OCI-LY1 (cell line): ENCODE measurements at regions not wholly inside any gene's neighbourhood (a gene's known extent, or its start where the extent isn't known, plus 50 kb on each side); places are given as distances from the start of the nearest gene placed in this dataset.

Experiments used
- H2AFZ ChIP-seq: fragments of 200-600 bp; sonication (generic), shearing (Covaris generic); 2 replicates; pipeline ENCODE4 v1.6.0; 2014; ENCODE audit warnings: antibody characterized with exemption, mild to moderate bottlenecking, low read length
- H3F3A ChIP-seq: fragments of 200-600 bp; sonication (generic), shearing (Covaris generic); 2 replicates; pipeline ENCODE4 v1.6.0; 2014; ENCODE audit warnings: mild to moderate bottlenecking, antibody characterized with exemption, low read length, moderate library complexity; ENCODE audit not compliant: insufficient read depth
- H3K27ac ChIP-seq: fragments of 200-600 bp; sonication (generic); 2 replicates; pipeline ENCODE4 v1.5.1; 2014; ENCODE audit warnings: low read length, mixed run types, mild to moderate bottlenecking, low read depth; ENCODE audit not compliant: poor library complexity, severe bottlenecking
- H3K27me3 ChIP-seq: fragments of 200-600 bp; sonication (generic); 2 replicates; pipeline ENCODE4 v1.6.0; 2014; ENCODE audit warnings: antibody characterized with exemption, mild to moderate bottlenecking, low read length, moderate library complexity; ENCODE audit not compliant: insufficient read depth
- H3K36me3 ChIP-seq: fragments of 200-600 bp; sonication (generic); 2 replicates; pipeline ENCODE4 v1.6.1; 2014; ENCODE audit warnings: mild to moderate bottlenecking, antibody characterized with exemption, low read length, moderate library complexity, mixed read lengths; ENCODE audit not compliant: insufficient read depth
- H3K4me1 ChIP-seq: fragments of 200-600 bp; sonication (generic); 2 replicates; pipeline ENCODE4 v1.5.1; 2014; ENCODE audit warnings: mild to moderate bottlenecking, low read length, moderate library complexity; ENCODE audit not compliant: insufficient read depth, severe bottlenecking
- H3K4me2 ChIP-seq: fragments of 200-600 bp; sonication (generic), shearing (Covaris generic); 2 replicates; pipeline ENCODE4 v1.6.1; 2014; ENCODE audit warnings: low read length
- H3K4me3 ChIP-seq: fragments of 200-600 bp; sonication (generic); 2 replicates; pipeline ENCODE4 v1.5.1; 2014; ENCODE audit warnings: low read length, low read depth, mild to moderate bottlenecking, mixed read lengths; ENCODE audit not compliant: poor library complexity, severe bottlenecking
- H3K79me2 ChIP-seq: fragments of 200-600 bp; shearing (Covaris generic); 2 replicates; pipeline ENCODE4 v1.6.1; 2016; ENCODE audit warnings: mixed run types, low read length, mixed read lengths; ENCODE audit not compliant: insufficient read depth
- H3K9ac ChIP-seq: fragments of 200-600 bp; sonication (generic), shearing (Covaris generic); 2 replicates; pipeline ENCODE4 v1.6.1; 2014; ENCODE audit warnings: mild to moderate bottlenecking, low read length, mixed read lengths
- H3K9me2 ChIP-seq: fragments of 200-600 bp; sonication (generic), shearing (Covaris generic); 2 replicates; pipeline ENCODE4 v1.6.1; 2014; ENCODE audit warnings: low read depth, mild to moderate bottlenecking, low read length, mixed read lengths
- H3K9me3 ChIP-seq: fragments of 200-600 bp; shearing (Covaris generic); 2 replicates; pipeline ENCODE4 v1.6.1; 2014; ENCODE audit warnings: low read length, mixed read lengths
- H4K20me1 ChIP-seq: fragments of 200-600 bp; sonication (generic), shearing (Covaris generic); 2 replicates; pipeline ENCODE4 v1.6.0; 2016; ENCODE audit warnings: mild to moderate bottlenecking, low read length; ENCODE audit not compliant: insufficient read depth
- EZH2 ChIP-seq: fragments of 200-600 bp; sonication (generic), shearing (Covaris generic); IDR thresholded peaks from 2 replicates; pipeline ENCODE4 v1.8.0; 2017; ENCODE audit warnings: borderline replicate concordance, mixed run types, mild to moderate bottlenecking, antibody characterized with exemption, low read length, moderate library complexity, mixed read lengths
- TF ChIP-seq, protein P1 (sequence below): fragments of 200-600 bp; sonication (generic), shearing (Covaris generic); IDR thresholded peaks from 2 replicates; pipeline ENCODE4 v1.5.1; 2017; ENCODE audit warnings: mild to moderate bottlenecking, antibody characterized with exemption, low read length, moderate library complexity, mixed read lengths

DNA sequence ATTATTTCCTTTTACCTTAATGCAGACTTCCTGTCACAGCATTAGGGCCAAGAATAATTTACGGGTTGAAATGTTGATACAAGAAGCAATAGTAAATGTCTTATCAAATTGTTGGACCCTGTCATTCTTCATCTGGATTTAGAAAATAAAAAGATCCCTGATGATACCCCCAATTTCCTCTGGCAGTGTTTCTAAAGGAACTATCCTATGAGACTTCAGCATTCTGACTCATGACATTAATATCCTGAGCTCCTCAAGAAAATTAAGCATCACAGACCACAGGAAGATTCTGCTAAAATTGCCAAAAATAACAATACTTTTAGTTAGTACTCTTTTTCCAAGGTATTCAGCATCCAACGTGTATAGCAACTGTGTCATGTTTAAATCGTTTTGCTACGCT, 490.5 kb upstream of the ANKRD30A start:
- no peaks in the 10 kb centered on the region for H3K4me1 ChIP-seq
- H2AFZ ChIP-seq, result no peak overlapping the region
- H3K4me2 ChIP-seq, result no peak overlapping the region
- no peaks in the 10 kb centered on the region for H3K27me3 ChIP-seq
- no peak overlapping the region for H3K9ac ChIP-seq
- H3K79me2 ChIP-seq, result no peaks in the 10 kb centered on the region
- no peaks in the 10 kb centered on the region for H3K36me3 ChIP-seq
- H3F3A ChIP-seq, result no peaks in the 10 kb centered on the region
- no peaks in the 10 kb centered on the region for H4K20me1 ChIP-seq
- TF ChIP-seq, protein P1, sequence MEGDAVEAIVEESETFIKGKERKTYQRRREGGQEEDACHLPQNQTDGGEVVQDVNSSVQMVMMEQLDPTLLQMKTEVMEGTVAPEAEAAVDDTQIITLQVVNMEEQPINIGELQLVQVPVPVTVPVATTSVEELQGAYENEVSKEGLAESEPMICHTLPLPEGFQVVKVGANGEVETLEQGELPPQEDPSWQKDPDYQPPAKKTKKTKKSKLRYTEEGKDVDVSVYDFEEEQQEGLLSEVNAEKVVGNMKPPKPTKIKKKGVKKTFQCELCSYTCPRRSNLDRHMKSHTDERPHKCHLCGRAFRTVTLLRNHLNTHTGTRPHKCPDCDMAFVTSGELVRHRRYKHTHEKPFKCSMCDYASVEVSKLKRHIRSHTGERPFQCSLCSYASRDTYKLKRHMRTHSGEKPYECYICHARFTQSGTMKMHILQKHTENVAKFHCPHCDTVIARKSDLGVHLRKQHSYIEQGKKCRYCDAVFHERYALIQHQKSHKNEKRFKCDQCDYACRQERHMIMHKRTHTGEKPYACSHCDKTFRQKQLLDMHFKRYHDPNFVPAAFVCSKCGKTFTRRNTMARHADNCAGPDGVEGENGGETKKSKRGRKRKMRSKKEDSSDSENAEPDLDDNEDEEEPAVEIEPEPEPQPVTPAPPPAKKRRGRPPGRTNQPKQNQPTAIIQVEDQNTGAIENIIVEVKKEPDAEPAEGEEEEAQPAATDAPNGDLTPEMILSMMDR, result no peak
- no peak for TF ChIP-seq EZH2
- no peaks in the 10 kb centered on the region for H3K9me3 ChIP-seq
- no peak overlapping the region for H3K4me3 ChIP-seq
- H3K9me2 ChIP-seq, result no peaks in the 10 kb centered on the region
- H3K27ac ChIP-seq, result no peak overlapping the region

GRCh38 chr10:36630267-36630666, 495.1 kb upstream of the ANKRD30A start:
- H3K79me2 ChIP-seq, result no peaks in the 10 kb centered on the region
- no peaks in the 10 kb centered on the region for H3K4me1 ChIP-seq
- no peak overlapping the region for H3K27ac ChIP-seq
- no peak for TF ChIP-seq EZH2
- TF ChIP-seq, protein P1, result no peak
- H3K4me2 ChIP-seq, result no peak overlapping the region
- no peaks in the 10 kb centered on the region for H3K36me3 ChIP-seq
- no peaks in the 10 kb centered on the region for H3K9me3 ChIP-seq
- H3K4me3 ChIP-seq, result no peak overlapping the region
- no peak overlapping the region for H2AFZ ChIP-seq
- no peaks in the 10 kb centered on the region for H4K20me1 ChIP-seq
- H3F3A ChIP-seq, result no peaks in the 10 kb centered on the region
- no peaks in the 10 kb centered on the region for H3K27me3 ChIP-seq
- H3K9me2 ChIP-seq, result no peaks in the 10 kb centered on the region
- no peak overlapping the region for H3K9ac ChIP-seq

DNA sequence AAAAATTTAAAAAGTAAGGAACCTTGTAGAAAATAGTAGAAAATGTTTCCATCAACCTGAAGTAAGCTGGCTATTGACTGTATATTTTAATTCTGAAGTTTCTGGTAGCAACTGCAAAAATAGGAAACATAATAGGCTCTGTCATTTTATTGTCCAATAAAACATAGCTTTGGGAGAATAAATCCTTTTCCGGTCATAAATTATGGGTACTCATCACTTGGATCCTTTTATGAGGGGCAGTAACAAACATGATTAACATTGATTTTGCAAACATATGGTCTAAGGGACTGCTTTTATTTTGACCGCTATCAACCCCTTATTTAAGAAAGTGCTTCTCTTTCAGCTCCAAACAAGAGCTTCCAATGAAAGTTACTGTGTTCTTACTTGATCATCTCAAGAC, 495.9 kb upstream of the ANKRD30A start:
- Histone ChIP-seq H4K20me1 (no peaks in the 10 kb centered on the region), H3K36me3 (no peaks in the 10 kb centered on the region), H2AFZ (no peak overlapping the region), H3K27ac (no peak overlapping the region), H3K9ac (no peak overlapping the region), H3K9me2 (no peaks in the 10 kb centered on the region), H3K4me3 (no peak overlapping the region), H3F3A (no peaks in the 10 kb centered on the region), H3K9me3 (no peaks in the 10 kb centered on the region), H3K79me2 (no peaks in the 10 kb centered on the region), H3K4me1 (no peaks in the 10 kb centered on the region), H3K27me3 (no peaks in the 10 kb centered on the region), H3K4me2 (no peak overlapping the region)
- no peak for TF ChIP-seq EZH2
- TF ChIP-seq, protein P1, result no peak
